ENCODE measurements at regions not wholly inside any gene's neighbourhood (a gene's known extent, or its start where the extent isn't known, plus 50 kb on each side); places are given as distances from the start of the nearest gene placed in this dataset.

DNA sequence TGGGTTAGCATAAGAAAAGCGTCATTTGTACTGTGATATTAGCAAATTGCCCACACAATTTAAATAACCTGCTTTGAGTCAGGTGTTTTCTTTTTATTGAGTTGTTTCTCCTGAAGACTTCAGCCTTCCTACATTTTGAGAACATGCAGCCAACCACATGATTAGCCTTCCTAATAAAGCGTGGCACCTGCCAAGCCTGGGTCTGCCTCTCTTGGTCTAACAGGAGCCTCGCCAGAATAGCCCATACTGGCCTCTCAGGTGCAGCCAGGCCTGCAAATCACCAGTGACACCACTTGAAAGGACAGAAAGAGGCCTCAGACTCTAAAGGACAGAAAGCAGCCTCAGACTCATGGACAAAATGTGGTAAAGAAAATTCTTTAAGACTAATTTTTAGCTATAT is 653.8 kb downstream of the BCL11A start:
- TF ChIP-seq, protein P1, sequence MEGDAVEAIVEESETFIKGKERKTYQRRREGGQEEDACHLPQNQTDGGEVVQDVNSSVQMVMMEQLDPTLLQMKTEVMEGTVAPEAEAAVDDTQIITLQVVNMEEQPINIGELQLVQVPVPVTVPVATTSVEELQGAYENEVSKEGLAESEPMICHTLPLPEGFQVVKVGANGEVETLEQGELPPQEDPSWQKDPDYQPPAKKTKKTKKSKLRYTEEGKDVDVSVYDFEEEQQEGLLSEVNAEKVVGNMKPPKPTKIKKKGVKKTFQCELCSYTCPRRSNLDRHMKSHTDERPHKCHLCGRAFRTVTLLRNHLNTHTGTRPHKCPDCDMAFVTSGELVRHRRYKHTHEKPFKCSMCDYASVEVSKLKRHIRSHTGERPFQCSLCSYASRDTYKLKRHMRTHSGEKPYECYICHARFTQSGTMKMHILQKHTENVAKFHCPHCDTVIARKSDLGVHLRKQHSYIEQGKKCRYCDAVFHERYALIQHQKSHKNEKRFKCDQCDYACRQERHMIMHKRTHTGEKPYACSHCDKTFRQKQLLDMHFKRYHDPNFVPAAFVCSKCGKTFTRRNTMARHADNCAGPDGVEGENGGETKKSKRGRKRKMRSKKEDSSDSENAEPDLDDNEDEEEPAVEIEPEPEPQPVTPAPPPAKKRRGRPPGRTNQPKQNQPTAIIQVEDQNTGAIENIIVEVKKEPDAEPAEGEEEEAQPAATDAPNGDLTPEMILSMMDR (IDR thresholded peaks at IDR 0.05), result no peak
- TF ChIP-seq POLR2A (IDR thresholded peaks at IDR 0.05), result no peak
